ENCODE measurements at regions not wholly inside any gene's neighbourhood (a gene's known extent, or its start where the extent isn't known, plus 50 kb on each side); places are given as distances from the start of the nearest gene placed in this dataset.

- no peak for DNase-seq (ENCODE audit: extremely low read depth, low read depth)
- TF ChIP-seq, protein P1, sequence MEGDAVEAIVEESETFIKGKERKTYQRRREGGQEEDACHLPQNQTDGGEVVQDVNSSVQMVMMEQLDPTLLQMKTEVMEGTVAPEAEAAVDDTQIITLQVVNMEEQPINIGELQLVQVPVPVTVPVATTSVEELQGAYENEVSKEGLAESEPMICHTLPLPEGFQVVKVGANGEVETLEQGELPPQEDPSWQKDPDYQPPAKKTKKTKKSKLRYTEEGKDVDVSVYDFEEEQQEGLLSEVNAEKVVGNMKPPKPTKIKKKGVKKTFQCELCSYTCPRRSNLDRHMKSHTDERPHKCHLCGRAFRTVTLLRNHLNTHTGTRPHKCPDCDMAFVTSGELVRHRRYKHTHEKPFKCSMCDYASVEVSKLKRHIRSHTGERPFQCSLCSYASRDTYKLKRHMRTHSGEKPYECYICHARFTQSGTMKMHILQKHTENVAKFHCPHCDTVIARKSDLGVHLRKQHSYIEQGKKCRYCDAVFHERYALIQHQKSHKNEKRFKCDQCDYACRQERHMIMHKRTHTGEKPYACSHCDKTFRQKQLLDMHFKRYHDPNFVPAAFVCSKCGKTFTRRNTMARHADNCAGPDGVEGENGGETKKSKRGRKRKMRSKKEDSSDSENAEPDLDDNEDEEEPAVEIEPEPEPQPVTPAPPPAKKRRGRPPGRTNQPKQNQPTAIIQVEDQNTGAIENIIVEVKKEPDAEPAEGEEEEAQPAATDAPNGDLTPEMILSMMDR (IDR thresholded peaks at IDR 0.05; ENCODE audit: low read depth, low read length): no peak
Observed at GRCh38 chr14:22265319-22266141, 323.5 kb downstream of the DAD1 start.

- TF ChIP-seq, protein P1 (IDR thresholded peaks at IDR 0.05; ENCODE audit: low read depth, low read length): no peak
- DNase-seq (ENCODE audit: extremely low read depth, low read depth): no peak
Observed at GRCh38 chr14:22264759-22265158, 324.3 kb downstream of the DAD1 start.

GRCh38 chr14:22263961-22264360 lies 325.1 kb downstream of the DAD1 start:
- TF ChIP-seq, protein P1 (IDR thresholded peaks at IDR 0.05; ENCODE audit: low read depth, low read length): no peak
- DNase-seq (ENCODE audit: extremely low read depth, low read depth): no peak

GRCh38 chr14:22262881-22263280 lies 326.1 kb downstream of the DAD1 start:
- no peak for DNase-seq (ENCODE audit: extremely low read depth, low read depth)
- TF ChIP-seq, protein P1 (IDR thresholded peaks at IDR 0.05; ENCODE audit: low read depth, low read length): no peak

- DNase-seq (ENCODE audit: extremely low read depth, low read depth): no peak
- TF ChIP-seq, protein P1 (IDR thresholded peaks at IDR 0.05; ENCODE audit: low read depth, low read length): no peak
Observed at GRCh38 chr14:22255017-22255950, 333.7 kb downstream of the DAD1 start.

DNA sequence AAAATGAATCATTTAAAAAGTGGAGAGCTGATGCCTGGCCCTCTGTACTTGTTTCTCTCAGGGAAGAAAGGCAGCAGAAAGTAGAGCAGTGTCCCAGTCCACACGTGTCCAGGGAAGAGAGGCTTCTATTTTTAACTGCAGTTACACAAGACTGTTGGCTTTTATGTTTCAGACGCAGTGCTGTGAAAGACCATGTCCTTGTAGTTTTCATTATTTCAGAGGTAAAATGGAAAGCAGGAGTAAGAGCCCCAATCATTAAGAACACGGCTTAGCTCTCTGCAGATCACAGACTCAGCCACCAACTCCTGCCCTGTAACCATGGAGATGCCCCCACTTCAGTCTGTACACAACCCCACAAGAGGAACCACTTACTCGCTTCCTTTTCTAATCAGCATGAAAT lies 336.3 kb downstream of the DAD1 start:
- TF ChIP-seq, protein P1 (IDR thresholded peaks at IDR 0.05; ENCODE audit: low read depth, low read length): no peak
- no peak for DNase-seq (ENCODE audit: extremely low read depth, low read depth)

GRCh38 chr14:22251090-22251489 lies 337.9 kb downstream of the DAD1 start:
- TF ChIP-seq, protein P1 (IDR thresholded peaks at IDR 0.05; ENCODE audit: low read depth, low read length): no peak
- DNase-seq (ENCODE audit: extremely low read depth, low read depth): no peak

Measured in AG09319 (cell line).